ENCODE measurements at regions not wholly inside any gene's neighbourhood (a gene's known extent, or its start where the extent isn't known, plus 50 kb on each side); places are given as distances from the start of the nearest gene placed in this dataset.

GRCh38 chr4:17103231-17103630, 204.8 kb upstream of the LDB2 start:
- no peak for DNase-seq (ENCODE audit: low spot score)

GRCh38 chr4:17098996-17099395, 200.6 kb upstream of the LDB2 start:
- DNase-seq (ENCODE audit: low spot score) = no peak

DNA sequence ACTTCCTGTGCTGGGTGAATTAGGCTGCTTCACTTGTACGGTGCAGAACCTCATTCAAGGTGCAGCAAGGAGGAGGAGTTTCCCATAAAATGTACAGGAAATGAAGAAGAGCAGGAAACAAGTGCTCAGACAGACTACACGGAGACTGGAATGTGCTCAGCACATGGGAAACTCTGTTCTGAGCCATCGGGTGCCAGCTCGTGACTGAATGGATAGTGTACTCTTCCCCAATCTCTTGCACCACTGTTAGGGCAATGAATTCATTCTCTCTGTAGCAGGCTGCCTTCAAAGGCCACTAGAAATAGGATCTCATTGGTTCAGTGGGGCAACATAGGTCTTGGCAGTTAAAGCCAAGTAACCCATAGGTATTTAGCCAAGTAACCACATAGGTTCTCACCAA, 200.0 kb upstream of the LDB2 start:
- DNase-seq (ENCODE audit: low spot score) = no peak

GRCh38 chr4:17097362-17097761, 198.9 kb upstream of the LDB2 start:
- no peak for DNase-seq (ENCODE audit: low spot score)

DNA sequence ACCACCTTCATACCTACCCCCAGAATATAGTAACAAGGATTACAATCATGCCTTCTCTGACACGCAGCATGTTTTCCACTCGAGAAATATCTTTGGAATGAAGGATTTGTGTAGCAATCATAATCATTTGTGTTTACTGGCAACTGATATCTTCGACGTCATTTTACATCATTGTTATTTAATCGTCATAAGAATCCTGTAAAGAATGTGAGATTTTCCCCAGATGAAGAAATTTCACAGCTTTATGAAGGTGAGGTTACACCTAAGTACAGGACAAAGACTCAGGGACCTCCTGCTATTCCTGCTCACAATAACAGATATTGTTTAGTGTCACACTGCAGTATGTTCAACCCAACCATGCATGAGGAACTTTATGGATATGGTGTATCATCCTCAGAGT, 198.2 kb upstream of the LDB2 start:
- DNase-seq (ENCODE audit: low spot score) = no peak

DNA sequence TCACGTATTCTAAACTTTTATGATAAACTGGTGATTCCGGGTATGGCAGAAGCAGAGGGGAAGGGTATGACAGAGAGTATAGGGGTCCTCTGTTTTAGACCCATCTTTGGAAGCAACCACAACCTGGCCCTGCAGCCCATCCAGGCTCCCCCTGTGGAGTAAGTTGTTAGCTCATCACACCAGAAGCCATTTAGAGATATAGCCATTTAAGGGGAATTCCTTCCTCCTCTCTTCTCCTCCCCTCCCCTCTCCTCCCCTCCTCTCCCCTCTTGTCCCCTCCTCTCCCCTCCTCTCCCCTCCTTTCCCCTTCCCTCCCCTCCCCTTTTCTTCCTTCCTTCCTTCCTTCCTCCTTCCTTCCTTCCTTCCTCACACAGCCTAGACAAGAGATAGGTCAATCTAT, 197.3 kb upstream of the LDB2 start:
- DNase-seq (ENCODE audit: low spot score) = no peak

GRCh38 chr4:17094876-17095210, 196.4 kb upstream of the LDB2 start:
- DNase-seq (ENCODE audit: low spot score) = no peak

- no peak for DNase-seq (ENCODE audit: low spot score)
These were observed 195.9 kb upstream of the LDB2 start for GRCh38 chr4:17094159-17094875.

DNA sequence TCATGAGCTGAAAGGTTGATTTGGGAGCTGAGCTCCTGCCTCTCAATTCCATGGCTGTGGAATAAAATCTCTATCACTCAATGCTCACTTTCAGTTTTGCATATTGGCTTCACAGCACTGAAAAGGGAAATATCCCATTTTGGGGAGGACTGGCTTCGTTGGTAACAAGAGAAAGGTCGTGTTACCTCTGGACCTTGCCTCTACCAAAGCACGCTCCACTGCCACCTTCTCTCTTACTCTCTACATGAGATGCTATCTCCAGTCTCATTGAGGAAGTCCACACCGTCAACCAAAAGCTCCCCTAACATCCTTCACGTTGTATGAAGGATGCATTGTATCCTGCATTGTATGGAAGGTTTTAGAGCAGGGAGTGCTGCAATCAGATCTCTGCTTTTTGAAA, 195.0 kb upstream of the LDB2 start:
- no peak for DNase-seq (ENCODE audit: low spot score)

- no peak for DNase-seq (ENCODE audit: low spot score)
These were observed 194.4 kb upstream of the LDB2 start for GRCh38 chr4:17092736-17093437.

DNA sequence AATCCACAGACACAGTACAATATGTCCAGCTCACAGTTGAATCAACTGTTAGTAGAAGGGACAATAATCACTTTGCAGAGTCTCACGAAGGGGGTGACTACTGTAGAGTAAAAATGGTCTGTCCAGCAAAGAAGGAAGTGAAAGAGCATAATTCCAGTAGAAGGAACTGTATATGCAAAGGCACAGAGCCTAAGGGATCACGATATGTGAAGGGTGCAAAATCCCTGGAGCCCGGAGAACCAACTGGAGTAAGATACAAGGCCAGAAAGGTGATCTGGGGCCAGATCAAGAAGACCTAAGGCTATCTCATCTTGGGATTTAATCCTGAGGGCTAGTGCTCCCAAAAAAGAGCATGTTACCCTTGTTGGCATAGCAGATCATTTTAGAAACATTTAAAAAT, 192.7 kb upstream of the LDB2 start:
- DNase-seq (ENCODE audit: low spot score) = no peak

DNA sequence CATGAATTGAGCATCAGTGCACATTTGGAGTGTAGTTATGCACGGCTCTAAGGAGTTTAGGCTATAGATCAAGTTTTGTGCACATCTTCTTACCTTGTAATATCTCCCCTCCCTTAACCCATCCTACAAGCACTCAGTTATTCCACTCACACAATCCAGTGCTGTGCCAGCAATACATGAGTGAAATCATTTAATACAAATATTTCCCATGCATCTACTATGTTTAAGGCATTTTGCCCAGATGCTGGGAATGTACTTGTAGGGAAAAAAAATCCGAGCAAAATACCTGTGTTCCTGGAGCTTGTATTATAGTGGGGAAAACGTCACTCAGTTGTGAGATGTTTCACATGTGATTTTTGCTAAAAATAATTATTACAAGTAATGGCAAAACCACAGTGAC, 191.6 kb upstream of the LDB2 start:
- no peak for DNase-seq (ENCODE audit: low spot score)

DNA sequence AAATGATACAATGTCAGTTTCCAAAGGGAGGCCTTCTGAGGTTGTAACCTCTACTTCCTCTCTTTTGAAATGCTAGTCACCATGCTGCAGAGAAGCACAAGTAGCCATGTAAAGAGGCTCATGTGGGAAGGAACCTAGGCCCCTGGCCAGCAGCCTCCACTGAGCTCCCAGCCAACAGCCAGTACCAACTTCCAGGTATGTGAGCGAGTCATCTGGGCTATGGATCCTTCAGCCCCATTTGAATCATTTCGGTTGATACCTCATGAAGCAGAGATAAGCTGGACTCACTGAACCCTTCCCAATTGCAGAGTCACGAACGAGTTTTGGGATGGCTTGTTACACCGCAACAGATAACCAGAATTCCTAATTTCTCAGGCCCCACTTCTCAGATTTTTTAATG, 187.0 kb upstream of the LDB2 start:
- DNase-seq (ENCODE audit: low spot score) = no peak

- no peak for DNase-seq (ENCODE audit: low spot score)
These were observed 183.7 kb upstream of the LDB2 start for GRCh38 chr4:17082186-17082585.

- no peak for DNase-seq (ENCODE audit: low spot score)
These were observed 182.7 kb upstream of the LDB2 start for GRCh38 chr4:17081179-17081578.

GRCh38 chr4:17077105-17077504, 178.7 kb upstream of the LDB2 start:
- no peak for DNase-seq (ENCODE audit: low spot score)

GRCh38 chr4:17072483-17072882, 174.0 kb upstream of the LDB2 start:
- DNase-seq (ENCODE audit: low spot score) = no peak

DNA sequence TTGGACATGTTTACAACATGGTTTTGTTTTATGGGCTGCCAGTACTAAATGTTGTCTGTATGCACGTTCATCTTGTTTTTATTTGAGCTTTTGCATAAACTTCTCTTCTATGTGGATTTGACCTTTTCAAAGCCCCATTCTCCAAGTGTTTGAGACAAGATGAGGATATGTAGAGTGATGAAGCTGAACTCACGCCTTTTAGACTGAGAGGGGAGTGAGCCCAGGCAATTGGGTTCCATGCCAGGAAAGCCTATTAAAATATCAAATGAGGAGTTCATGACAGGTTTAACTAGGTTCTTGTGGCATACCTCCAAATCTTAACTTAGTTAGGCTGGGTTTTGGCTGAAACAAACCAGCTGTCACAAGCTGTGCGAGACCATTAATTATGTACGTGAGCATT, 170.4 kb upstream of the LDB2 start:
- DNase-seq (ENCODE audit: low spot score) = no peak

- DNase-seq (ENCODE audit: low spot score) = no peak
These were observed 169.9 kb upstream of the LDB2 start for GRCh38 chr4:17068392-17068791.

GRCh38 chr4:17066972-17067371, 168.5 kb upstream of the LDB2 start:
- DNase-seq (ENCODE audit: low spot score) = no peak

- DNase-seq (ENCODE audit: low spot score) = no peak
These were observed 167.8 kb upstream of the LDB2 start for GRCh38 chr4:17066236-17066635.

GRCh38 chr4:17065821-17066220, 167.4 kb upstream of the LDB2 start:
- DNase-seq (ENCODE audit: low spot score) = no peak

- DNase-seq (ENCODE audit: low spot score) = no peak
These were observed 166.5 kb upstream of the LDB2 start for GRCh38 chr4:17064959-17065358.

DNA sequence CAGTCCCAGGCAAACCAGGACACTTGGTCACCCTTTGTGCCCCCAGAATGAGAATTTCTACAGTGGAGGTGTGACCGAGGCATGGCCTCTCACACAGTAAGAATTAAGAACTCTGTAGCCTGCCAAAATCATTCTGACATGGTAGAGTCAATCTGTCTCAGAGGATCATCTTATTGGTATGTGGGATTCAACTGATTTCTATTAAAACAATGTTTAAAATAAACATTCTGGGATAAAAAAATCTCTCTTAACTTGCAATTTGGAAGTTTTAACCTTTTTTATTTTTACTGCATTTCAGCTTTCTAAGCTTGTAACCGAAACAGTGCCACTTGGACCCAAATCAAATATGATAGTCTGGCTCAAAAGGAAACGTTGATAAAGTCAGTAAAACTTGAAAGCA, 165.4 kb upstream of the LDB2 start:
- no peak for DNase-seq (ENCODE audit: low spot score)
